ENCODE measurements at regions not wholly inside any gene's neighbourhood (a gene's known extent, or its start where the extent isn't known, plus 50 kb on each side); places are given as distances from the start of the nearest gene placed in this dataset.

DNA sequence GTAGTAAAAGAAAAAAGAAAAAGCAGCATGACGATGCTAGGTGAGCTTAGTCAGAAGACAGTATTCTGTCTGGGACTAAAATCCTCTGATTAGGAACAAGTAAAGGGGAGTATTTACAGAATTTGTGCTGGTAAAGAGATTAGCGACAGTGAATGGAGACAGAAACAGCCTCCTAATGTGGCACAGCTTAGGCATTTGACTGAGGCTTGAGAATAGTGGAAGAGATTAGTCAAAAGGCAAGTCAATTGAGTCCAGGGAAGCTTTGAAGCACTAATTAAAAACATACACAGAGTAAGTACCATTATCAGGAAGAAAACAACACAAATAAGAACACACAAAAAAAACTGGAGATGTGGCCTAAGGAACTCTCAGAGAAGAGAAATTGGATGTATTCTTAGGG lies 131.9 kb upstream of the CLEC14A start (continued):
- TF ChIP-seq CTBP2 (IDR thresholded peaks at IDR 0.05; ENCODE audit: borderline replicate concordance, insufficient read depth, insufficient read length, low read length) (no peak), TCF12 (IDR thresholded peaks at IDR 0.05; ENCODE audit: low read depth, low read length) (no peak), ZNF274 (IDR thresholded peaks at IDR 0.05; ENCODE audit: borderline replicate concordance, extremely low read depth, low read length) (no peak)
- TF ChIP-seq, protein P1, sequence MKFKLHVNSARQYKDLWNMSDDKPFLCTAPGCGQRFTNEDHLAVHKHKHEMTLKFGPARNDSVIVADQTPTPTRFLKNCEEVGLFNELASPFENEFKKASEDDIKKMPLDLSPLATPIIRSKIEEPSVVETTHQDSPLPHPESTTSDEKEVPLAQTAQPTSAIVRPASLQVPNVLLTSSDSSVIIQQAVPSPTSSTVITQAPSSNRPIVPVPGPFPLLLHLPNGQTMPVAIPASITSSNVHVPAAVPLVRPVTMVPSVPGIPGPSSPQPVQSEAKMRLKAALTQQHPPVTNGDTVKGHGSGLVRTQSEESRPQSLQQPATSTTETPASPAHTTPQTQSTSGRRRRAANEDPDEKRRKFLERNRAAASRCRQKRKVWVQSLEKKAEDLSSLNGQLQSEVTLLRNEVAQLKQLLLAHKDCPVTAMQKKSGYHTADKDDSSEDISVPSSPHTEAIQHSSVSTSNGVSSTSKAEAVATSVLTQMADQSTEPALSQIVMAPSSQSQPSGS (IDR thresholded peaks at IDR 0.05; ENCODE audit: low read length), result no peak

Measured in H1 (cell line).